Stimulated activated CD4-positive, alpha-beta T cell treated with anti-CD3 and anti-CD28 coated beads, Interleukin-4, amount 100 ng/mL, for 24 hours (primary cell): ENCODE measurements at regions not wholly inside any gene's neighbourhood (a gene's known extent, or its start where the extent isn't known, plus 50 kb on each side); places are given as distances from the start of the nearest gene placed in this dataset.

Source experiments
- DNase-seq: peaks from one replicate; pipeline ENCODE4 v3.0.0-alpha.2; 2020

DNA sequence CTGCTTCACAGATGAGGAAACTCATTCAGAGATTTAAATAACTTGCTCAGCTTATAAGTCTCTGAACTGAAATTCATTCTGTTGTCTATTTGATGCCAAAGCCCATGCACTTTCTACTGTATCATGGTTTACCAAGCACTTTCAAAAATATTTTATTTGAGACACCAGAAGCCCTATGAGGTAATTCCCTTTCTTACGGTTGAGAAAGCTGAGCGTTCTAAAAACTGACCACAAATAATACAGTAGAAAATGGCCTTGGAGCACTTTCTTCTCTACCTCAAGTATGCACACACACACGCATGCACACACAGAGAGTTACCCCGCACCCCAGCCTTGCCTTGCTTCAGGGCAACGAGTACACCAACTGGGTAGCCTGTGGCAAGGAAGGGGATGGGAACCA is 228.5 kb downstream of the RFC3 start:
- DNase-seq = no peak

DNA sequence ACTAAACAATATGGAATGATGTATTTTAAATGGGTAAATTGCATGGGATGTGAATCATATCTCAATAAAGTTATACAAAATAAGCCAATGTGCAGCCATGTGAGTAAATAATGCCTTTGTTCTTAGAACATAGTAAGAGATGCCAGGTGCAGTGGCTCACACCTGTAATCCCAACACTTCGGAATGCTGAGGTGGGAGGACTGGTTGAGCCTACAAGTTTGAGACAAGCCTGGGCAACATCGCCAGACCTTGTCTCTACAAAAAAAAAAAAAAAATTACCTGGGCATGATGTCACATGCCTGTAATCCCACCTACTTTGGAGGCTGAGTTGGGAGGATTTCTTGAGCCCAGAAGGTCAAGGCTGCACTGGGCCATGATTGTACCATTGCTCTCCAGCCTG is 230.7 kb downstream of the RFC3 start:
- DNase-seq = no peak

DNA sequence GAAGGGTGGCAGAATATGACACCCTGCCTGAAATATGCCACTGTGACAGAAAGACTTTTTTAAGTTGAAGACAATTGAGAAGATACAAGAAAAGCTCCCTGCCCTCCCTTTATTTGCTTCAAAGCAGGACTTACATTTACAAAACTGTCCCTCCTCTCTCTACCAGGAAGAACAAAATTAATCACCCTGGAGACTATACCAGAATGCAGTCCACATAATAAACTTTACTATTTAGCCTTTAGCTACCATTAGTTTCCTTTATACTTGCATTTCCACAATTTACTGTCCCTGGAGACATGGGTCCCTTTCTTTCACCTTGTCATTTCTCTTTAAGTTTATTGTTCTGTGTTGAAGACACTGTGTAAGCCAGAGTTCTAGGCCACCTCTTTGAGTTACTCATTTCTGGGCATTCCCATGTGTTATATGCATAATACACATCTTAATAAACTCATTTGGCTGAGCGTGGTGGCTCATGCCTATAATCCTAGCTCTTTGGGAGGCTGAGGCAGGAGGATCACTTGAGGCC is 238.8 kb downstream of the RFC3 start:
- no peak for DNase-seq

DNA sequence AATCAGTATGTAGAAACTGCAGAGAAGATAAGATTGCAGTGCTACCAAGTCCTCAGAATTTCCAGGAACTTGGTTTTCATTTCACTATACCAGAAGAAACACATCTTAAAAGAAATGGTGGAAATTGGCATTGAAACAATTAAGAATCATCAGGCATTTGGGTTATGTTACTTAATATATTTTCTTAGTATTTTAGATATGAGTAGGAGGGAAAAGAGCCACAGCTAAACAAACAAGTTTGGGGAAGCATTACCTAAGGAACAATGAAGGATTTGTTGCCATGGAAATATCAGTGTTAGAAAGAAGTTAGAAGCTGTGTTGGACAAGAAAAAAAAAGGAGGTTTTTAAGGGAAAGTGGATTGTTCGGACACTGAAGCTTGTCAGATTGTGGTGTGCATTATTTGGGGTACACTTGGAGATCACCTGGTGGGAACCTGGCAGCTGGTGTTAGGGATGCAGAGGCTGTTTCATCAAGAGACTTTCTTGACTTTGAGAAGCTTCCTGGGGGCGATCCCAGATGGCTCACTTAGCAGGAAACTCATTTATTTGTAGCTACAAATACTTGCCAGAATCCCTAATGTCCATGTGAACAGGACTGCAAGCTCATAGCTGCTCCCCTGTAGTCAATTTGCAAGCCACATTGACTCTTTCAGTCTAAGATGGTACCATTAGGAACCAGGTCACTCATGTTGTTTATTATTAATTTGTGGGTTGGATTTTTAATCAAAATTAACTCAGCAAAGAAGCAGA is 246.7 kb downstream of the RFC3 start:
- no peak for DNase-seq

DNA sequence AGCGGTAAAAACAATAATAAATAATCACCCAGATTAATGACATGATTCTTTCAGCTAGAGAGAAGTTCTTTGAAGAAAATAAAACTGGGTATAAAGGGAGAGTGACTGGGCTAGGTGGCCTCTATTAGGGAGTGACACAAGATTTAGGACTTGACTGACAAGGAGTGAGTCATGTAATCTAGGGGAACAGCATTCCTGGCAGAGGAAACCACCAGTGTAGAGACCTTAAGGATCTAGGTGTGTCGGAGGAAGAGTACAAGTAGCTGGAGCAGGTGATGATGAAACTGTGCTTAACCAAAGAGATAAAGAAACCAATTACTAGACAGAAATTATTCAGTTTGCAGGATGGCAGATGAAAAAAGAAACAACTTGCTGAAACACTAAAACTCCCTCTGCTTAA is 248.0 kb downstream of the RFC3 start:
- no peak for DNase-seq

DNA sequence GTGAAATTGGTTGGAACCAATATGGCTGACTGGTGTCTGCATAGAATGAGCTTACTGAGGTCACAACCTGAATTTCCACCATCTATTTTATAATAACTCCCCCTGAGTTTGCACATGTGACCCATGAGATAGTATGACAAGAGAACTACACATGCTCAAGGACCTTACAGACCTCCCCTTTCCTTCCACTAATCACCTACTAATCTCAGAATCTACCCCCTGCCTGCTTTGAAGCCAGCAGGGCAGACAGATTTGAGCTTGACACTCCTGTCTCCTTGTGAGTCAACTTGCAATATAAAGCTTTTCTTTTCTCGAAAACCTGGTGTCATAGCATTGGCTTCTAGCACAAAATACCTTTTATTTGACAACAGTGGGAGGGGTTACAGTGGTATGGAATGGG is 248.4 kb downstream of the RFC3 start:
- no peak for DNase-seq

DNA sequence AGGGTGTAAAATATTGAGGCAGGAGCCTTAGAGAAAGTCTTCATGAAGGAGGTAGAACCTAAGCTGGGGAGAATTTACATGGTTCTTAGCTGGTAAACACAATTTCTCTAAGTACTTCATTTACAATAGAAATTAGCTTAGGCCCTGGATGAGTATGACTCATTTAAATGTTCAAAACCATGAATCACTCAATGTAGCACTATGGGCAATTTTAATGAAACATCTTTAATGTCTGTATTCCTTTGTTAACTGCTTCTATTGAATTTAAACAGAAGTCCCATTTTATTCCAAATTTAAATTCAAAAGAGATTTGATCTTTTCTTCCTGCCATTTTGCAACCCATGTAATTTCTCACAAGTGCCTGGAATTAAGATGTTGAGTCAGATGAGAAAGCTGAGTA is 252.1 kb downstream of the RFC3 start:
- DNase-seq = no peak

DNA sequence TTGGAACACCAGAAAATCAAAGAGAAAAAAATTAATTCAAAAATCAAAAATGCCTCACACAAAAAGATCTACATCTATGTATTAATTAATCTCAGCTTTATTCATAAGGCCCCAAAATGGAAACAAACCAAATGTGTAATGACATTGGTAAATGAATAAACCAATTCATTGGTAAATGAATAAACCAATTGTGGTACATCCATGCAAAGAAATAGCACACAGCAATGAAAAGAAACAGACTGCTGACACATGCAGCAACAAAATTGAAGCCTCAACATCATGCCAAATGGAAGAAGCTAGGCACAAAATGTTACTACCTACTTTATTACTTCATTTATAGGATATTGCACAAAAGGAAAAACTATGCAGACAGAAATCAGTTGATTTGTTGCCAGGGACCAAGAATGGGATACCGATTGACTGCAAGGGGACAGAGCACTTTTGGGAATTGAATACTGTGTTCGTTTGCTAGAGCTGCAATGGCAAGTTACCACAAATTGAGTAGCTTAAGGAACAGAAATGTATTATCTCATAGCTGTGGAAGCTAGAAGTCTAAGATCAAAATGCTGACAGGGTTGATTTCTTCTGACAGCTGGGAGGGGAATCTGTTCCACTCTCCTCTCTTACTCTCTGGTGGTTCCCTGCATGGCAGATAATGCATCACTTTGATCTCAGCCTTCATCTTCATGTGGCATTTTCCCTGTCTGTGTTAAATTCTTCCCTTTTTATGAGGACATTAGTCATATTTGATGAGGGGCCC is 252.8 kb downstream of the RFC3 start:
- DNase-seq = no peak

DNA sequence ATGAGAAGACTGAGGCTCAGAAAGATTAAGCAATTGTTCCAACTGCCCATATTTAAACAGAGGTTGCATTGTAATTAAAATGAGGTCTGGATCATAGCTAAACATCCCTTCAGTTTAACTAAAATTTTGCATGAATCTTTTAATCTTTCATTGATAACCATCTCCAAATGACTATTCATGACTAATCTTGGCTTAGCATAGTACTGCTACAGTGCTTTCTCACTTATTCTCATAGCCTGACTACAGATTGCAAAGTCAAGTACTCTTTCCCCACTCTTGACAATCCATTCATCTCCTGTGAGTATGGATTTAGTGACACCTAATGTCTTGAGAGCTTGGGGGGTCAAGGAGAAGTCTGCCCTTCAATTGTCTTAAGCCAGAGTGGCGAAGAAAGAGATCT is 258.4 kb downstream of the RFC3 start:
- DNase-seq = no peak

DNA sequence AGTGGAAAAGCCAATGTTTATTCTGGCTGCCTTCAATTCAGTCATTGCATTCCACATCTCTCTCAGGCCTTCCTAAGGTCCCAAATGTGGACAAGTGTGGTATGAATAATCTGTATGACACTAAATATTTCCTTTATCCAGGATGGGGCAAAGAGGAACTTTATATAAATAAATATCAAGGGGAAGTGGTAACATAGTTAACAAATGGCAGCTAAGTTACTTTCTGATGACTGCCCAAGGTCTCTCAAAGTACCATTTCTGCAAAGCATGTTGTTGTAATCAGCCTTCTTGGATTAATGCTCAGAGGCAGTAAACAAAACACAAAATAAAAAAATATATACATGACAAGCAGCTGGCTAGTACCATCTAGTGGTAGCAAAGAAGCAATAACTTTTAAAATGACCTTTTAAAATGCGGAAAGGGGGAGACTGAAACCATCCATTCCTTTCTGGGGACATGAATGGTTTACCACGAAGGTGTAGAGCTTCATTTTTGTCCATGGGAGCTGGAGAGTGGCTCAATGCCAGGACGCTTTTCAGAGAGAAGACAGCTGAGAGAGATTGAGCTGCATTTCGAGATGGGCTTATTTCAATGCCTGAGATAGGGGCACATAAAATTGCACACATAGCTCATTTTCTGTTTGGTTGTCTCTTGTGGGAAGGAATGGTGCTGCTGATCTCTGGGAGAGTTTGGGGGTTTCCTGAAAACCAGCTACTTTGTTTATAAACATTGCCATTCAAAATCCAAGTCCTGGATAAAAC is 259.2 kb downstream of the RFC3 start:
- no peak for DNase-seq

DNA sequence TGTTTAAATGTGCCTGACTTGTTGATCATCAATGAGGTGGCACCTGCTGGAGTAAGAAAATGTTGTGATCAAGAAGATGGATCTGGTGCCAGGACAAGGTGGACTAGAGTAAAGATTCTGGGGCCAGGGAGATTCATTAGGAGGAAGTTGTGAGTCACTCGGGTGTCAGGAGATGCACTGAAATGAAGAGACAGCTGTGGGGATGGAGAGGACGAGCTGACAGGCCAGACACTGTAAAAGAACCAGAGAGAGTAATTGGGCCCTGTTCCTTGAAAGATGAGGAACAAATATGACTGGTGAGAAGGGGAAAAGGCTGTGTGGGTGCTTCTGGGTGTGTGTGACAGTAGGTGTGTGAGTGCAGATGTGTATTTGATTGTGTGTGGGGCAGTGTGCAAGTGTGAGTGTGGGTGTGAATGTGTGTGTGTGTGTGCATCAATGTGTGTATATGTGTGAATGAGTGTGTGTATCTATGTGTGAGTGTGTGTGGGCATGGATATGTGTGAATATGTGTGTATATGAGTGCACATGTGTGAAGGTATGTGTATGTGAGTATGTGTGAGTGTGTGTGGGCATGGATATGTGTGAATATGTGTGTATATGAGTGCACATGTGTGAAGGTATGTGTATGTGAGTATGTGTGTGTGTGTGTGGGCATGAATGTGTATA is 260.5 kb downstream of the RFC3 start:
- DNase-seq = no peak

DNA sequence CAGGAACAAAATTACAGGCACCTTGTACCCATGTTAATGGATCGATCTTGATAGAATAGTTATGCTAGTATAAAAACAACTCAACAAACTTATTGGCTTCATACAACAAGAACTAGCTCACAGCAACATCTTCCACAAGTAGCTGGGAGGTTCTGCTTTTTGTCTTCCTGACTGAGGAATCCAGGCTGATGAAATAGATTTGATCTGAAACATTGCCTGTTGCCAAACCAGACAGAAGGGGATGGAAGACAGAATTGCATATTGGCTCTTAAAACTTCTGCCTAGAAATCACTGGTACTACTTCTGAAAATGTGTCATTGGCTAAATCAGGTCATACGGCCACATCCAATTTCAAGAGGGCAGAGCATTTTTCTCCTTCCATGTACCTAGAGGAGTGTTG is 267.3 kb downstream of the RFC3 start:
- DNase-seq = no peak

DNA sequence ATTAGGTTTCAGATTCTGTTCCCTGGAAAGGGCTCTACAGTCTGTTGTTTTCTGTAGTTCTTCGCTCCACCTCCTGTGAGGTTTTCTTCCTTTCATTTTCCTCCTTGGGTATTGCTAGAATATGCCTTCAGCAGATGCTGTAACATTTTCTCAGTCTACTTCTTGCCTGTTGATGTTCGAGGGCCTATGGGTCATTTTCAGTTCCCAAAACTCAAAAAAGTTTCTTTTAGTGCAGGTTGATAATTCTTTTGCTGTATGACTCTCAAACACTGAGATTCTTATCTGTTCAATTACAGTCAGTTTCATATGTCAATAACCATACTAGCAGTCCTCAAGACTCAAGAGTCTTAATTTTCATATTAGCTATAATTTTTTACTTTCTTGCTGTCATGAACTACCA is 268.3 kb downstream of the RFC3 start:
- no peak for DNase-seq

DNA sequence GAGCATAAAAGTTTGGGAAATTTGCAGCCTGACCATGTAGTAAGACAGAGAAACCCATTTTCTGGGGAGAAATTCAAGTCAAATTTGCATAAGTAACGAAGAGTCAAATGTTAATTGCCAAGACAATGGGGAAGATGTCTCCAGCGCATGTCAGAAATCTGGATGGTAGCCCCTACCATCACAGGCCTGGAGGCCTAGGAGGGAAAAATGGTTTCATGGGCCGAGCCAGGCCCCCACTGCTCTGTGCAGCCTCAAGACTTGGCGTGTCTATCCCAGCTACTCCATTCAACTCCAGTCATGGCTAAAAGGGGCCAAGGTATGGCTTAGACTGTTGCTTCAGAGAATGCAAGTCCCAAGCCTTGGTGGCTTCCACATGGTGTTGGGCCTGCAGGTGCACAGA is 269.8 kb downstream of the RFC3 start:
- DNase-seq = no peak

DNA sequence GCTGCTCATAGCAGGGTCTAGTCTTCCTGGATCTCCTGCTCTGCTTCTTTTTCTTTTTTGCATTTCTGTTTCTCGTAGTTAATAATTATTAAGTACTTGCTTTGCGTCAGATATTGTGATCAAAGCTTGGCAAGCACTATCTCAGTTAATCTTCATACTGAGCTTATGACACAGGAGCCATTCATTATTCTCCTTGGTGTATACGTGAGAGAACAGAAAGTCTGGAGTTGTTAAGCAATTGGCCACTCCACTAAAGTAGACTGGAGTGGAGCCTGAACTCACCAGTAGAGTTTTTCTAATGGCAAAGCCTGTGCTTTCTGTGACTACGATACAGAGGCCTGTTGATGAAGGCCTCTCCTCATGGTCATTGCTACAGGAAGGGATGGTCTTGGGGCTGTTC is 285.9 kb downstream of the RFC3 start:
- DNase-seq = no peak

DNA sequence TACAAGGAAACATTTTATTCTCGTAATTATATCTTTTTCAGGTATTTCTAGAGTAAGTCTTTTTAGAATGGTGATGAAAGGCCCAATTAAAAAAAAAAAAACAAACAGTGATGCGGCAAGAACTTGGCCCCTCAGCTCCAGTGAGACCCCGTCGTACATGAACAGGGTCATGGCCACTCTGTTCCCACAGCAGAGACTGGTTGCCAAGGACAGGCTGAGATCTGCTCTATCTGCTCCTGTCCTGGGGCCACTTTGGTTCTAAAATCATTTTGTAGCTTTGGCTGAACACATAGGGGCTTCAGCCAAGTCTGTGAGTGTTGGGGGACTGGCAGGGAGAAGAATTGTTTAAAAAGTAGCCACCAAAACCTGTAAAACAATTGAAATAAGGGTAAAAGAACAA is 286.9 kb downstream of the RFC3 start:
- DNase-seq = no peak

DNA sequence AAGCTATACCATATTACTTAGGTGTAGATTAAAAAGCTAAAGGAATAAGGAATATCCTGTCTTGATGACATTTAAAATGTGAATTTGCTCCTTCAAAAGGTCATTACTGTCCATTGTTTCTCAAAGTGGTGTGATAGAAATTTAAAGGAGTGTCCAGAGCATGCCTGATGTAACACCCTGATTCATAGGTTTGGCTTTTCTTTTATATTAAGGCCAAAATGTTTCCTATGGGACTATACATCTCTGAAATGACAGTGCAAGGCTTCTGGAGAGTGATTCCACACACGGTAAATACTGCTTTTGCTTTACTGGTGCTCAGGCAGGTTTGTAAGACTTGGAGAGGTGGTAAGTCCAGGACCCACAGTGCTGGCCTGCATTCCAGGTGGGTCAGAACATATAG is 289.9 kb downstream of the RFC3 start:
- DNase-seq = no peak

DNA sequence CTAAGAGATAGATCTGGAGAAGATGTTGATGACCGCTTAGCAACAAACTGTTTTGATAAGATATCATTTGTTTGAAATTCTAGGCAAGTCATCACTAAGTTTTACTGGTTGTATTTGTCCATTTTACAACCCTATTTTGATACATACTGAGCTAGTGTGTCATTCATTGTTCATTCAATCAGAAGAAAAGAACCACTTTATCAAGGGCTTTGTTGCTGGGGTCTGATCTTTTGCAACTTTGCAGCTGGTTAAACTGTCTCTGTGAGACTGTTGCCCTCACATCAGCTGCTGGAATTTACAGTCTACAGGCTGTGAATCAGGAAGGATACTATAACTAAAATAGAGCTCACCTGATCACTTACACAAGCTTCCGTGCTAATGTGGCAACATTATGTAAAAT is 290.5 kb downstream of the RFC3 start:
- no peak for DNase-seq

DNA sequence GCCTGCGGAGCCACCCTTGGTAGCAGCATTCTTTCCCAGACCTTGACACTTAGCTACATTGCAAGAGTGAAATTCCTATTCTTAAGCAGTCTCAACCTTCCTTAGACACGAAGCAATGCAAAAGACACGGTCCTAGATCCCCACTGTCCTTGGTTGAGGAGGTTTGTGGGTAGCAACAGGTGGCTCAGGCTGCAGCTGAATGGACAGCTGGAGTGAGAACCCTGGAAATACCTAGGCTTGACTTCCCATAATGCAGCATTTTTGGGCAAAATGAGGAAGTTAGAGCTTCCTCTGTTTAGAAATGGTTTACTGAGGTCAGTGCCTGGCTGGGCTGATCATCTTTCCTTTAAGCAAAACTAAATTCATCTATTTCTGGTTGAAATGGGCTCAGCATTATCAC is 296.6 kb downstream of the RFC3 start:
- DNase-seq = no peak

DNA sequence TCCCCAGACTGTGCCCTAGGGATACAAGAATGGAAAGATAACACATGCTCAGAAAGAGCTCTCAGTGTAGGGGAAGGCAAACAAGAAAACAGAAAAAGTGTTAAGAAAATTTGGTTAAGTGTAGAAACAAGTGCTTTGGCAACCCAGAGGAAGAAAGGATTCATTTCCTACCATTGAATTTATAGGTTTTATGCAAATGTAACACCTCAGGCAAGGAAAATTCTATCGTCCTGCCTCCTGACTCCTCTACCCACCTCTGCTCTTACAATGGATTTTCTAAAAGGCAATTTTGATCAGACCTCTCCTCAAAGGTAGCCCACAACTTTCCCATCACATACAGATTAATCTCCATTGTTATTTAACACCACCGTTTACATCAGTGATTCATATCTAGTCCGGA is 298.7 kb downstream of the RFC3 start:
- no peak for DNase-seq

DNA sequence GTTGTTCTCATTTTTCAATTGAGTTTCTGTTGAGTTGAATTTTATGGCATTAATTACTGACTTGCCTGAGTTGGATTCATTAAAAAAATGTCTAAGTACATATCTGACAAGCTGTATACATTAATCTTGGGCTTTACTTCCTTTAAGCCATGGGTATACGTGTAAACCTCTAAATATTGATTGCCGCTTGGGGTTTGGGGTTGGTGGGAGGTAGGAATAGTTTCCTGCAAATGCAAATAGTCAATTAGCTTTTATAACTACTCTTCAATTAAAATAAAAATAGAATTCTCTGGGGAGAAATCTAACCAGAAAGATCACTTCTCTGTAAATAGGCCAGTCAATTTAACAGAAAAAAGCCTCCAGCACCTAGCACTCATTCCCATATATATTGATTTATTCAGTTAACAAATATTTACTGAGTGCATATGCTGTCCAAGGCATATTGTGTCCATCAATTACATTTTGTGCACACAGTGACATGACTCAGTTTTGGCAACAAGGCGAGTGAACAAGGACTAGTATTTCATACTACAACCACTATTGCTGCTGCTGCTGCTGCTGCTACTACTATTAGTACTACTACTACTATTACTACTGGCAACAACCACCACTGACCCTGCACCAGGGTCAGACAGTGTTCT is 306.8 kb downstream of the RFC3 start:
- no peak for DNase-seq

DNA sequence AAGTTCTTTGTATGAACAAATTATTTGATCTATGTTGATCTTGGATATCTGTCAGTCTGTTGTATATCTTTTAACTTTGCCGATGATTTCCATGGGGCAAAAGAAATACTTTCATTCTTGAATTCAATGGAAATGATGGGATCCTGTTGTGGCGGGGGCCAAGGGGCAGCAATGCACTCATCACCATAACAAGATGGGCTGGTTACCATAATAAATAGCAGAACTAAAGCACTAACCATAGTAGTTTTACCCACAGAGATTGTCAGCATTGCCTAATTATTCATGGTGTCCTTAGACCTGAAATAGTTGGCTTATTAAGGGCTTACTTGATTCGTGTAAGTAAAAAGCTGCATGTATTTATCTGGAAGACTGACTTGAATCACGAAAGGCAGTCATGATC is 309.6 kb downstream of the RFC3 start:
- DNase-seq = no peak

DNA sequence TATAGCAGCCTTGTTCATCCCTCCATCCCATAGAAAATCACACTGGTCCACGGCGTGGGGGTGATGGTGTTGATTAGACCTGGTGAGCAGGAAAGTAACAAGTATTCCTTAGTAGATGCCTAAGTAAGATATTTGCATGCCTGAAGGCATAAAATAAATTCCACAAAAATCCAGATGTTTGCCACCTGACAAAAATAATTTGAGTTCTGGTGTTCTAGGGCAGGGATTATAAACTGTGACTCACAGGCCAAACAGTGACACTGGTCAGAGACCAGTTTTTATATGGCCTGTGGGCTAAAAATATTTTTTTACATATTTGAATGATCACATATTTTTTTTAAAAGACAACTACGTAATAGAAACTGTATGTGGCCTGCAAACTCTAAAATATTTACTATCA is 310.7 kb downstream of the RFC3 start:
- DNase-seq = no peak
